Testis (tissue), 2 donors: ENCODE measurements at regions not wholly inside any gene's neighbourhood (a gene's known extent, or its start where the extent isn't known, plus 50 kb on each side); places are given as distances from the start of the nearest gene placed in this dataset.

Experiments
- DNase-seq: peaks from one replicate; pipeline ENCODE4 v3.0.0-alpha.2; 2019
- H3K27ac ChIP-seq, 2 donors: fragments of 200-600 bp; sonication (generic); one replicate each; pipeline ENCODE4 v1.5.1; 2019
- H3K27me3 ChIP-seq: fragments of 200-600 bp; sonication (generic); one replicate; pipeline ENCODE4 v1.5.1; 2019
- H3K36me3 ChIP-seq: fragments of 200-600 bp; sonication (generic); one replicate; pipeline ENCODE4 v1.5.1; 2017; ENCODE audit warnings: low read depth; ENCODE audit errors: missing control alignments
- H3K4me1 ChIP-seq: fragments of 200-600 bp; sonication (generic); one replicate; pipeline ENCODE4 v1.5.1; 2019
- H3K4me3 ChIP-seq, 2 donors: fragments of 200-600 bp; sonication (generic); one replicate each; pipeline ENCODE4 v1.5.1; 2017 to 2019
- H3K9me3 ChIP-seq: fragments of 200-600 bp; sonication (generic); one replicate; pipeline ENCODE4 v1.5.1; 2017
- CTCF ChIP-seq, 3 experiments: fragments of 450-650 bp in 2 of 3; fragments of 200-600 bp in 1 of 3; sonication (generic) in 1 of 3; IDR thresholded peaks; one replicate each; pipeline ENCODE4 v1.5.1; 2016 to 2019; ENCODE audit warnings: antibody characterized with exemption in 3 of 3, mild to moderate bottlenecking in 2 of 3, moderate library complexity in 1 of 3
- POLR2A ChIP-seq: fragments of 450-650 bp; IDR thresholded peaks from one replicate; pipeline ENCODE4 v1.6.1; 2017; ENCODE audit warnings: antibody characterized with exemption, mild to moderate bottlenecking, moderate library complexity
- WGBS, 2 donors: methylation state at CpG; one replicate each; pipeline ENCODE4 v1.1.5; 2018; 5-methylcytosine and 5-hydroxymethylcytosine counted together
- intact Hi-C: fragments of 100-400 bp; cut with DNase I; formaldehyde crosslinking; loops from one replicate; pipeline ENCODE4 v1.15.1; 2023; ENCODE audit warnings: low total_unique reads

GRCh38 chr7:53387515-53387914, 352.1 kb downstream of the POM121L12 start:
- no peak for DNase-seq
- Histone ChIP-seq H3K36me3 (no peaks in the 10 kb centered on the region), H3K27me3 (no peaks in the 10 kb centered on the region), H3K4me1 (no peaks in the 10 kb centered on the region), H3K4me3 (no peak overlapping the region), H3K27ac (no peak overlapping the region), H3K9me3 (no peaks in the 10 kb centered on the region)
- TF ChIP-seq POLR2A, result no peak
- no peak for TF ChIP-seq CTCF (IDR thresholded peaks at IDR 0.05)
- intact Hi-C loops, result no loop called here
- WGBS, 2 donors, result 57 to 89% methylated on average over 12 of the region's 12 CpGs

DNA sequence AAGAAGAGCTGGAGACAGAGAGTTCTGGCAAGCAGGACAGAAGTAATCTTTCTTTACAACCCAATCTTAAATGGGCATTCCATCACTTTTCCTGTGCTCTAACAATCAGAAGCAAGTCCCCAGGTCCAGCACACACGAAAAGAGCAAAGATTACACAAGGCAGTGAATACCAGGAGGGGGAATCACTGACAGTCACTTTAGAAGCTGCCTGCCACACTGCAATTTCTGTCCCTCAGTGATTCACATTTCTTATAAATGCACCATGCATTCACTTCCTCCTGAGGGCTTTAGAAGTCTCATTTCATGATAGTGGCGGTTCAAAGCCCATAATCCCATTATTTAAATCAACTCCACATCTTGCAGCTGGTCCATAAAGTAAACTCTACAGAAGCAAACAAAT, 362.5 kb downstream of the POM121L12 start:
- no peaks in the 10 kb centered on the region for H3K9me3 ChIP-seq
- TF ChIP-seq POLR2A, result no peak
- no peak for TF ChIP-seq CTCF (IDR thresholded peaks at IDR 0.05)
- H3K27ac ChIP-seq, result no peak overlapping the region
- intact Hi-C loops, result no loop called here
- no peaks in the 10 kb centered on the region for H3K4me1 ChIP-seq
- WGBS, 2 donors, result 87 to 92% methylated on average over 2 of the region's 2 CpGs
- no peaks in the 10 kb centered on the region for H3K36me3 ChIP-seq
- no peaks in the 10 kb centered on the region for H3K27me3 ChIP-seq
- DNase-seq, result no peak
- H3K4me3 ChIP-seq, result no peak overlapping the region

GRCh38 chr7:53398566-53398965, 363.1 kb downstream of the POM121L12 start:
- Histone ChIP-seq H3K27ac (no peak overlapping the region), H3K27me3 (no peaks in the 10 kb centered on the region), H3K36me3 (no peaks in the 10 kb centered on the region), H3K4me1 (no peaks in the 10 kb centered on the region), H3K4me3 (no peak overlapping the region), H3K9me3 (no peaks in the 10 kb centered on the region)
- TF ChIP-seq POLR2A, result no peak
- no peak for TF ChIP-seq CTCF (IDR thresholded peaks at IDR 0.05)
- 59 to 72% methylated on average over 2 of the region's 2 CpGs for WGBS, 2 donors
- intact Hi-C loops, result no loop called here
- no peak for DNase-seq

DNA sequence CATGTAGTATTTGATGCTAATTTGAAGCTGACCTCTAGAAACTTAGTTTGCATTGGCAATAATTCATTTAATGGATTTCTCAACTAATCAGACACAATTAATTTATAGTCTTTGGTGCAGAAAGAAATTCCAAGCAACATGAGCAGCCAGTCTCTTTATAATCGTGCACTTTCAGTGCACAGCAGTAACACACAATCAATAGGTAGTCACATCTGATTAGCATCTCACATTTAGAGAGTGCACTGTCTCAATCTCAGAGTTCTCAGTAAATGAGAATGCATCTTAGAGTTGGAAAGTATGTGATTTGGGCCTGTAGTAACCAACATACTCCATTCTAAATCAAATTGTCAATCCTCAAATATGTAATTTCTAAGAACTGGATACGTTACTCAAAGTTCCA, 377.6 kb downstream of the POM121L12 start:
- Histone ChIP-seq H3K4me1 (no peaks in the 10 kb centered on the region), H3K4me3 (no peak overlapping the region), H3K27ac (no peak overlapping the region), H3K9me3 (no peaks in the 10 kb centered on the region), H3K27me3 (no peaks in the 10 kb centered on the region), H3K36me3 (no peaks in the 10 kb centered on the region)
- intact Hi-C loops, result no loop called here
- no peak for DNase-seq
- WGBS, 2 donors, result 89 to 92% methylated on average over 2 of the region's 2 CpGs
- TF ChIP-seq CTCF (IDR thresholded peaks at IDR 0.05) (no peak), POLR2A (no peak)

DNA sequence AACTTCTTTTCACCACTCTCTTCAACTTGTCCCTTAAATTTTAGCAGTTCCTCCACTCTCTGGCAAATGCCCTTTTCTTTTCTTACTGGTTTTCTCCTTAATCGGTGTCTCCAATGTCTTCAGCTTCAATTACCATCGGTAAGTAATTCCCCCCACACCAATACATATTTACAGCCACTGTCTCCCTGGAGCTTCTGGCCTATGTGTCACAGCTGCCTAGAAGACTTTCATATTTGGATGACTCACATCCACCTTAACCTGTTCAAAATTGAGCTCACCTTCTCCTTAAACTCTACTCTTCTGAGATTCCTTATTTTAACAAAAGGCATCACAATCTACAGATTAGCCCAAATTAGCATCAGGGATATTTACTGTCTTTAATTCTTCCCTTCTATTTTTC, 380.4 kb downstream of the POM121L12 start:
- intact Hi-C loops, result no loop called here
- TF ChIP-seq POLR2A, result no peak
- TF ChIP-seq CTCF (IDR thresholded peaks at IDR 0.05), result no peak
- no peaks in the 10 kb centered on the region for H3K27me3 ChIP-seq
- no peaks in the 10 kb centered on the region for H3K4me1 ChIP-seq
- H3K4me3 ChIP-seq, result no peak overlapping the region
- H3K9me3 ChIP-seq, result no peaks in the 10 kb centered on the region
- no peak overlapping the region for H3K27ac ChIP-seq
- H3K36me3 ChIP-seq, result no peaks in the 10 kb centered on the region
- WGBS, 2 donors, result 91 to 97% methylated on average over 2 of the region's 2 CpGs
- no peak for DNase-seq
